Astrocyte (in vitro differentiated cells and primary cell): ENCODE measurements at regions not wholly inside any gene's neighbourhood (a gene's known extent, or its start where the extent isn't known, plus 50 kb on each side); places are given as distances from the start of the nearest gene placed in this dataset.
A peak's percentile ranks its signal among the peaks of the same experiment; 100 is the strongest.

Experiments used
- DNase-seq: peaks from one replicate; pipeline ENCODE4 v3.0.0-alpha.2; 2010; ENCODE audit warnings: low read depth
- FAIRE-seq: peaks from 2 replicates; lab custom pipeline; 2011; peaks lifted over from hg19 to GRCh38; lab: Jason Lieb, UNC
- H2AFZ ChIP-seq: 2 replicates; pipeline ENCODE4 v1.6.0; 2012; ENCODE audit warnings: low read depth, low read length, inconsistent platforms
- H3K27ac ChIP-seq: 2 replicates; pipeline ENCODE4 v1.5.1; 2011; ENCODE audit warnings: low read depth, low read length, inconsistent platforms
- H3K27me3 ChIP-seq: 2 replicates; pipeline ENCODE4 v1.6.0; 2011; ENCODE audit warnings: low read length, inconsistent platforms; ENCODE audit not compliant: insufficient read depth
- H3K36me3 ChIP-seq: 2 replicates; pipeline ENCODE4 v1.5.1; 2011; ENCODE audit warnings: low read length, inconsistent platforms; ENCODE audit not compliant: insufficient read depth
- H3K4me1 ChIP-seq: 2 replicates; pipeline ENCODE4 v1.5.1; 2011; ENCODE audit warnings: low read length, inconsistent platforms; ENCODE audit not compliant: insufficient read depth
- H3K4me2 ChIP-seq: 2 replicates; pipeline ENCODE4 v1.6.0; 2012; ENCODE audit warnings: low read length, inconsistent platforms
- H3K4me3 ChIP-seq: 2 replicates; pipeline ENCODE4 v1.5.1; 2011; ENCODE audit warnings: low read depth, mild to moderate bottlenecking, low read length, inconsistent platforms; ENCODE audit not compliant: insufficient read depth
- H3K79me2 ChIP-seq: 2 replicates; pipeline ENCODE4 v1.6.0; 2012; ENCODE audit warnings: mild to moderate bottlenecking, low read length, inconsistent platforms; ENCODE audit not compliant: insufficient read depth
- H3K9ac ChIP-seq: 2 replicates; pipeline ENCODE4 v1.6.0; 2012; ENCODE audit warnings: mild to moderate bottlenecking, low read length, inconsistent platforms
- H3K9me3 ChIP-seq: 2 replicates; pipeline ENCODE4 v1.5.1; 2012; ENCODE audit warnings: low read depth, mild to moderate bottlenecking, low read length, inconsistent platforms; ENCODE audit not compliant: insufficient read depth
- H4K20me1 ChIP-seq: 2 replicates; pipeline ENCODE4 v1.6.0; 2012; ENCODE audit warnings: low read length, inconsistent platforms; ENCODE audit not compliant: insufficient read depth
- H3K27ac Mint-ChIP-seq: one replicate; pipeline ENCODE4 v1.8.0; 2021; ENCODE audit warnings: mild to moderate bottlenecking, mixed read lengths; ENCODE audit not compliant: unreplicated experiment
- H3K27me3 Mint-ChIP-seq: one replicate; pipeline ENCODE4 v1.8.0; 2021; ENCODE audit warnings: low read depth, mixed read lengths; ENCODE audit not compliant: unreplicated experiment
- H3K36me3 Mint-ChIP-seq: one replicate; pipeline ENCODE4 v1.8.0; 2021; ENCODE audit warnings: low read depth, mixed read lengths; ENCODE audit not compliant: unreplicated experiment
- H3K4me1 Mint-ChIP-seq: one replicate; pipeline ENCODE4 v1.8.0; 2021; ENCODE audit warnings: low read depth, mixed read lengths; ENCODE audit not compliant: unreplicated experiment
- H3K4me3 Mint-ChIP-seq: one replicate; pipeline ENCODE4 v1.8.0; 2021; ENCODE audit warnings: mild to moderate bottlenecking, moderate library complexity, mixed read lengths; ENCODE audit not compliant: unreplicated experiment
- H3K9me3 Mint-ChIP-seq: one replicate; pipeline ENCODE4 v1.8.0; 2021; ENCODE audit warnings: mild to moderate bottlenecking, mixed read lengths; ENCODE audit not compliant: unreplicated experiment
- CTCF ChIP-seq: IDR thresholded peaks from 2 replicates; pipeline ENCODE4 v1.5.1; 2011; ENCODE audit warnings: low read depth, mild to moderate bottlenecking, inconsistent platforms, low read length, moderate library complexity; ENCODE audit not compliant: insufficient read depth
- EZH2 ChIP-seq: IDR thresholded peaks from 2 replicates; pipeline ENCODE4 v1.6.1; 2012; ENCODE audit warnings: mild to moderate bottlenecking, low read length, inconsistent platforms; ENCODE audit not compliant: insufficient read depth

DNA sequence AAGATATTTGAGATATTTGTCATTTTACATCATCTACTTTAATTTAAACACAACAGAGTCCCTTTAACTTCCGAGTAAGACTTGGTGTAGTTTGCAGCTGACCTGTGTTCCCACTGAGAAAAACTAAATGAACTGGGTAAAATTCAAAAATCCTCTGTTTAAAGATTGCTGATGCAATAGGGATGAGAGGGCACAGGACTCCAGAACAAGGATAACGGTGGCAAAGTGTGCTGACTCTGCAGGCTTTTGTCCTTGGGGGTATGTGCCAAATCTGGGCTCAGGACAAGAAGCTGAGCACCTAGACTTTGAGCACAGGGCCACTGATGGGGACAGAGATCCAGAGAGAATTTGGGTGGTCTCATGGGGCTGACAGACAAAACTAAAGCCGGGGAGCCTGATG is 156.8 kb downstream of the CCDC71L start:
- H3K9ac ChIP-seq: no peak overlapping the region
- TF ChIP-seq CTCF: no peak
- no peak for TF ChIP-seq EZH2
- no peak overlapping the region for H3K27ac ChIP-seq
- H3K4me2 ChIP-seq: no peak overlapping the region
- H3K36me3 Mint-ChIP-seq: no peaks in the 10 kb centered on the region
- no peaks in the 10 kb centered on the region for H3K79me2 ChIP-seq
- FAIRE-seq (no peak), DNase-seq (no peak)
- peak overlapping the region; percentile 37 for H3K27ac Mint-ChIP-seq
- H3K27me3 Mint-ChIP-seq: peaks cover 7% of the 10 kb centered on the region
- no peak overlapping the region for H2AFZ ChIP-seq
- no peaks in the 10 kb centered on the region for H3K9me3 ChIP-seq
- no peaks in the 10 kb centered on the region for H3K4me1 Mint-ChIP-seq
- no peaks in the 10 kb centered on the region for H3K4me1 ChIP-seq
- H3K27me3 ChIP-seq: no peaks in the 10 kb centered on the region
- H3K4me3 Mint-ChIP-seq: no peak overlapping the region
- H3K4me3 ChIP-seq: no peak overlapping the region
- peaks cover 5% of the 10 kb centered on the region for H3K9me3 Mint-ChIP-seq
- H3K36me3 ChIP-seq: no peaks in the 10 kb centered on the region
- H4K20me1 ChIP-seq: no peaks in the 10 kb centered on the region

GRCh38 chr7:106503626-106504025 is 157.3 kb downstream of the CCDC71L start:
- DNase-seq: no peak
- H3K9me3 ChIP-seq: no peaks in the 10 kb centered on the region
- Mint-ChIP-seq H3K27ac (no peak overlapping the region), H3K4me3 (no peak overlapping the region), H3K4me1 (no peaks in the 10 kb centered on the region), H3K9me3 (peaks cover 5% of the 10 kb centered on the region), H3K27me3 (peaks cover 7% of the 10 kb centered on the region), H3K36me3 (no peaks in the 10 kb centered on the region)
- H2AFZ ChIP-seq: no peak overlapping the region
- no peak overlapping the region for H3K9ac ChIP-seq
- no peaks in the 10 kb centered on the region for H3K36me3 ChIP-seq
- H3K79me2 ChIP-seq: no peaks in the 10 kb centered on the region
- H3K27me3 ChIP-seq: no peaks in the 10 kb centered on the region
- no peaks in the 10 kb centered on the region for H3K4me1 ChIP-seq
- H4K20me1 ChIP-seq: no peaks in the 10 kb centered on the region
- TF ChIP-seq EZH2 (no peak), CTCF (no peak)
- no peak overlapping the region for H3K4me3 ChIP-seq
- FAIRE-seq: peak; percentile 23
- H3K4me2 ChIP-seq: no peak overlapping the region
- no peak overlapping the region for H3K27ac ChIP-seq

DNA sequence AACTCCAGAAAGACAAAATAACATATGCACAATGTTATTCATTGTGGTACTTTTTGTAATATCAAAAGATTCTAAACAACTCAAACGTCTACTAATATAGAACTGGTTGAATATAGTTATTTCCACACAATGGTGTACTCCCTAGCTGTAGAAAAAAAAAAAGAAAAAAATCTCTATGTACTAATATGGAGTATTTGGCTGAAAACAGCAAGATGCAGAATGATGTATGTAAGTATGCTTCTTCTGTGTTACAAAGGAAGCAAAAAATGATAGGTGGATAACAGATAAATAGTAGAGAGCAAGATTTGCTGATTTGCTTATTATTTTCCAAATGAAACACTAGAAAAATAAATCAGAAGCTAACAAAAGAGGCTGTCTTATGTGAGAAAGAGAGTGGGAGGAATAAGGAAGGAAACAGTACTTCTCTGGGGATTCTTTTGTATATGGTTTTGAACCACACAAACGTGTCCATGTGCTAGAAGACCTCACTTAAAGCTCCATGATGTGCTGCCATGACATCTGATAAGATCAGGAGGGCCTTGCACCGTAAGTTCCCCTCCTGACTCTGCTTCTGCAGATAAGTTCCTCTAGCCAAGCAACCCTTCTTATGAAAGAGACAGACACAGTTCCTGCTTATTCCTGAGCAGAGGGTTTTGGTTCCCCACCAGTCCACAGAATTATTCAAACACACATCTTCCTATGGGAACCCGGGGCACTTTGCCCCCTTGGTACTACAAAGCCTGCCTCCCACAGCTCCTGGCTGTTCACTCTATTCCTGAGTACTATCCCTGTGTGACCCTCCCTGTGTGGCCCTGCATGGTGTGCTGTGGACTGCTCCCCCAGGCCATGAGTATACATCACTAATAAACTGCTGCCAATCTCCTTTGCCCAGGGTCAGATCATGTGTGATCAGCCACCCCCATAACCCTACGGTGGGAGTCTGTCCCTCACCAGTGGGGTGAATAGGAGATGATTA is 159.1 kb downstream of the CCDC71L start:
- Histone ChIP-seq H3K27ac (no peak overlapping the region), H3K9me3 (no peaks in the 10 kb centered on the region), H3K4me1 (no peaks in the 10 kb centered on the region), H3K9ac (no peak overlapping the region), H3K4me3 (no peak overlapping the region), H3K27me3 (no peaks in the 10 kb centered on the region), H2AFZ (peak overlapping the region; percentile 7), H3K79me2 (no peaks in the 10 kb centered on the region), H3K36me3 (no peaks in the 10 kb centered on the region), H4K20me1 (no peaks in the 10 kb centered on the region), H3K4me2 (no peak overlapping the region)
- FAIRE-seq (no peak), DNase-seq (no peak)
- Mint-ChIP-seq H3K27ac (no peak overlapping the region), H3K4me1 (no peaks in the 10 kb centered on the region), H3K36me3 (no peaks in the 10 kb centered on the region), H3K9me3 (peaks cover 5% of the 10 kb centered on the region), H3K4me3 (no peak overlapping the region), H3K27me3 (peaks cover under 1% of the 10 kb centered on the region)
- no peak for TF ChIP-seq CTCF
- TF ChIP-seq EZH2: no peak
